ENCODE measurements at regions not wholly inside any gene's neighbourhood (a gene's known extent, or its start where the extent isn't known, plus 50 kb on each side); places are given as distances from the start of the nearest gene placed in this dataset.

DNA sequence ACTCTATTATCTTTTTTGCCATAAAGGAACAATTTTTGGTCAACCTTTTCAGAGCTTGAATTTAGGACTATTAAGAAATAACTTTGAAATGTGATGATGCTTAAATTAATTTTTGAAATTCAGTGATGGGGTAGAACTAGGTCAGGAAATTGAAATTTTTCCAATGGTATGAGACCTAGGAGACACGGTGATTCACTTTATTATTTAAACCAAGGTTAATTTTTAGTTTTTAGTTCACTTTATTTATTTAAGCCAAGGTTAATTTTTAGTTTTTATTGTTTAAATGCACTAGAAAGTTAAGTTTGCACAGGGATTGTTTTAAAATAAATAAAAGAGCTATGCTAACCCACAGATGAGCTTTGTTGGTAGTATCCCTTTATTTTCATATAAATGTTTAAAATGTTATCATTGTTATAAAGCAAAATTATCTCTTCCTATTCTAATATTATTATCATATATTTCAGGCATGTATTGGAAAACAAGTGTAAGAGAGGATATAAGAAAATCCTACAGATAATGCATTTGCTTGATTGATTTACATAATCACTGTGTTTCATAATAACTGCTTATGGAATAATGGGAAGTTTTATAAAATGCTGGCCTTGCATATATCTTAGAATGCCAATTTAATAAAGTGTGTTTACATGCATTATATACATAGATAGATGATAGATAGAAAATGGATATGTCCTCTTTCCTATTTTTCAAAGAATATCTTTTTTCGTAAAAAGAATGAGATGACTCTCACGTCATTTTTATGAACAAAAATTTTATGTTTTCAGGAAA lies 163.6 kb downstream of the HGF start:
- ATAC-seq: no peak

DNA sequence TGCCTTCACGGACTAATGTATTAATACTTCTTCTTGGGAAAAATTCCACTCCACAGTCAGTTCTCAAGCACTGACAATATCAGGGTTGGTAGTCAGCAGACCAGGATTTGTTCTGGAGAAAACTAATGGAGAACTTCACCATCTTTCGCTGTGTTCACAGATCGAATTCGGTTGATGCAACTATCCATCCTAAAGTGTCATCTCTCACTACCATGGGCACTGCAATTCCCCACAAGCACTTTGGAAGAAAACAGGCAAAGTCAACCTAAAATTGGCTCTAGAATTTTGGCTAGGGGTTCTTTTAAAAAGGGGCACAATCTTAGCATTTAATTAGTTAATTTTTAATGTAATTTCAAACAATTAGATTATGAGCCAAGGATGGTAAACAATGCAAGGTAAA lies 164.4 kb downstream of the HGF start:
- ATAC-seq: no peak

DNA sequence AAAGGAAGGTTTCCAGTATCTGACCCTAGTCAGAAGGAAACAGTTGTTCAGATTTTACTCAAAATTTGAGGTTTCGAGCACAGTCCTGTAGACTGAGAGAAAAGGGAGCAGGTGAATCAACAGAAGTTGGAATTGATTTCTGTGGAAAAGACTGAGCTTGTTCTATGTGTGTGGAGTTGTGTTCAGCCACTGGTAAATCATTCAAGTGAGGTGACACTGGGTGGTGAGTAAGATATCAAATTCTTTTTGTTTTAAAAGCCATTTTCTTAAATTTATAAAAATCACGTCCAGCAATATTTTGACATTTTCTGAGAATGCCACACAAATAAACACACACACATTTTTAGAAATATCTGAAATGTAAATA lies 165.1 kb downstream of the HGF start:
- ATAC-seq: no peak

GRCh38 chr7:81604075-81604807 lies 165.6 kb downstream of the HGF start:
- no peak for ATAC-seq

DNA sequence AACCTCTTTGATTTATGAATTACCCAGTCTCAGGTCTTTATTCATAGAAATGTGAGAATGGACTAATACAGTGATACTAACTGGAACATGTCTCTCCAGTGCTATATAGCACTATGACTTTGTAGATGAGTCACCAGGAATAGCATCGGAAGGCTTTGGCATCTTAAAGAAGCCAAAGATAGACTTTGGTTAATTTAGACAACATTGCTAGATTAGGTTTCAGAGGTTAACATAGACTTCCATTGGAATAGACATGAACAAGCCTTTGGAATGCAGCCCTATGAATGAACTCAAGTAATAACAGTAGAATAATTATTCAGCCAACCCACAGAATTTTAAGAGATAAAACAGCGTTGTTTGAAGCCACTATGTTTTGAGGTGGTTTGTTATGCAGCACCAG lies 169.2 kb downstream of the HGF start:
- ATAC-seq: no peak

- no peak for ATAC-seq
Observed at GRCh38 chr7:81598951-81599350, 170.9 kb downstream of the HGF start.

GRCh38 chr7:81594767-81595166 lies 175.1 kb downstream of the HGF start:
- ATAC-seq: no peak

DNA sequence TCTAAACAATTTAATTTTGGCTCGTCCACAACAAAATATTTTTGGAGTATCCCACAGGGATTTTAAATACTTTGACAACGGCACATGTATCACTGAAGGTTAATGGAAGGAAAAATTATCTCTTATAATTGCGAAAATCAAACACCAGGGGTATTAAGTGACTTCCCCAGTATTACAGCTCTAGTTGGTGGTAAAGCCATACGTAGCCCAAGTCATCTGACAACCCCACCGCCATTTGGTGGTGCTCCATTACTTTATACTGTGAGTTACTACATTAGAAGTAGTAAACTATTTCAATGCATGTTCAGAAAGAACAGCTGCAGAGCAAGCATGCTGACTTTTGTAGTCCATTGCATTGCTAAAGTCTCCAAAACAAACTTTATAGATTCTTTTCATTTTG lies 179.7 kb downstream of the HGF start:
- no peak for ATAC-seq

GRCh38 chr7:81584667-81585066 lies 185.2 kb downstream of the HGF start:
- no peak for ATAC-seq

DNA sequence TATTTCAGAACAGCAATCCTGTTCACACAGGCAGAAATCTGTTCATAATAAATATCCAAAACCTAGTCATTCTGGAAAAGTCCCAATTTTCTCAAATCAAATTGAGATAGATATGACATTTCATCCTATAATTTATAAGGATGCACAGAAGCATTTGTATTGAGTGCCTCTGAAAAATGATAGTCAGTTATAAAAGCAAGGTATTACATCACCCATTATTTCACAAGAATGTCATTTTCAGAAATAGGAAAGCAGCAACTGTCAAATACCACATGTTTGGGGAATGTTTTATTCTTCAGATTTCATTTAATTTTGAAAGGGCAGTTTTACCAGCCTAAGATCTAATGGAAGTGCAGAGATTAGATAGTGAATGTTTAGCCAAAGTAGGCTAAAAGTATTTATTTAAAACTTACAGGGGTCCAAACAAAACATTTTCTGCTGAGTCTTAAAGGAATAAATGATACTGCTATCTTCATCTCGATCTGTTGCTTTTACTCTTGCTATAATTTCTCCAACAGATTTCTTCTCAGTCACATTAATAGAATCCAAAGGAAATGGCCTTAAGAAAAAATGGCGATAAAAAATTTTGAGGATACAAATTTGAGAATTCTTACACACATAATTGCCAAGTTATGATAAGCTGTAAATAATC lies 185.8 kb downstream of the HGF start:
- no peak for ATAC-seq

GRCh38 chr7:81583090-81583489 lies 186.8 kb downstream of the HGF start:
- ATAC-seq: no peak

DNA sequence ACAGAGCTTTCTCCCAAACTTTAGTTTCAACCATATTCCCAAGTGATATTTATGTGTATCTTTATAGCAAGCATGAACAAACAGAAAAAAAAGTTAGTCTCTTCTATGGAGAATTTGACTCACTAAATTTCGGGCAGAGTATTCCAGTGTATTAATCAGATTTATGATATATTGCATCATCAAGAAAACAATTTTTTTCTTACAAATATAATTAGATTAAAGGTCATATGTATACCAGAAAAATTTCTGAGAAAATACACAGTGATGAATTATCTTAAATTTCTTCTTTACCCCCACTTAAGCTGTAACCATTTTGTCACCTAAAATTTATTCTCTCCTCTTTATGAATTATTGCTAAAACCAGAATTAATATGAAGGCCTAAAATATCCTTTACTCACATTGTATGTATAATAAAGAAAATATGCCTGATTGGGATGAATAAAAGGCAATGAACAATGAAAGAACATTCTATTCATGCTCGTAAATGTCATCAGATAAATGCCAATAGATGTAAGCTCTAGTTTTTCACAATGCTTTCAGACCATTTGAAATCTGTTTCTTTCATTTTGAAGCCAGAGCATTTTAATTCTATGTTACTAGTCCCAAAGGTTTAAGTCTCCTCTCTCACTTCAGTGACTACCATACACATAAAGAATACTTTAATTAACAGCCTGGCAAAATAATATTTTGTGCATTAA lies 192.1 kb downstream of the HGF start:
- ATAC-seq: no peak

GRCh38 chr7:81574723-81575326 lies 195.0 kb downstream of the HGF start:
- no peak for ATAC-seq

DNA sequence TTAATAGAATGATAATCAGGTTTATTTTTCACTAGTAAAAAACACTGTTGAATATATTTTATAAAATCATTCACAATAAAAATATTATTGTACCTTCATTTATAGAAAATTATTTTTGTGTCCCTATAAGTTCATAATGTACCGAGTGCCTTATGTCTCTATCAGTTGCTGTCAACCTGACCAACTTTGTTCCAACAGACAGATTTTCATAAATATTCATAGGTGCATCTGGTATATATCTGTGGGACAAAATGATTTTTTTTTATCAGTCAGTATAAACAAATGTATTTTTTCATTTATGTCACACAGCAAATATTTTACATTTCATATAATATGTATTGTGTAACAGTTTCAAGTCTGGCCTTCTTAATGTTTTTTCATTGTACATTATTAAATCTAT lies 195.9 kb downstream of the HGF start:
- no peak for ATAC-seq

- ATAC-seq: no peak
Observed at GRCh38 chr7:81573128-81573527, 196.7 kb downstream of the HGF start.

GRCh38 chr7:81562581-81562980 lies 207.3 kb downstream of the HGF start:
- ATAC-seq: no peak

GRCh38 chr7:81560708-81561107 lies 209.1 kb downstream of the HGF start:
- no peak for ATAC-seq

DNA sequence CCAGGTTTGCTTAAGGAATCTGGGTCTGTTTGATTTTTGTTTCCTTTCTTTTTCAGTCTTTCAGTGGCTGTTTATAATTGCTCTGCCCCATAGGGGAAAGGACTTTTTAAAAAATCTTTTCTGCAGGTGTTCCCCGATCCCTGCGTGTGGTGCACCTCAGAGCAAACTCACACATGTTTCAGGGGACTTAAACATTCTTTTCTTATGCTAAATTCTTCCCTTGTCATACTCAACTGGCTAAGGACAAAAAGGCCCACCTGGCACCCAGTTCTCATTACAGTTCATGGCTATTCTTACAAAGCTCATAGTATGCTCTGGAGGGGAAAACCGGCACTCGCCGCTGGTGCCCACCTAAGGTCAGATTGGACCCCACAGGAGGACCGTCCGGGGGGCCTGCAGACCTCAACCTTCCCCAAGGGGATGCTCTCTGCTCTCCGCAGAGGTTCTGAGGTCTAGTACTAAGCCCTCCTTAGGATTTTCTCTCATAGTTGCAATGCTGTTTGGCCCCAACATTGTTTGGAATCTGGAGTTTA lies 220.3 kb downstream of the HGF start:
- ATAC-seq: no peak

DNA sequence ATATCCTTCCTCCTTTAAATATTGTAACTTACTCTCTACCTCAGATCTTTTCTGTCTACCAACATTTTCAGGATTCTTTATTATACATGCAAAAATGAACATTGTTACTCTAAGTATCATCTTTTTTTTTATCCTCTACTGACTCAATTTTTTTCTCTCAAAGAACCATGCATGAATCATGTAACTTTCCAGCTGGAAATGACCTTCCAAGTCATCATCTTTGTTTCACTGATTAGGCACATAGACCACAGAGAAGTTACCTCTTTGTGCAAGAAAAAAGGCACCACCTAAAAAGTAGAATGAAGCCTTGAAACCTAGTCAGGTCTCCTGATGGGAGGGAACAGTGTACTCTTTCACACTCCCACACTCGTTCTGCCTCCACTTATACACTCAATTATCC lies 234.9 kb downstream of the HGF start:
- no peak for ATAC-seq

GRCh38 chr7:81534446-81534845 lies 235.4 kb downstream of the HGF start:
- no peak for ATAC-seq

- ATAC-seq: no peak
Observed at GRCh38 chr7:81533931-81534330, 235.9 kb downstream of the HGF start.

DNA sequence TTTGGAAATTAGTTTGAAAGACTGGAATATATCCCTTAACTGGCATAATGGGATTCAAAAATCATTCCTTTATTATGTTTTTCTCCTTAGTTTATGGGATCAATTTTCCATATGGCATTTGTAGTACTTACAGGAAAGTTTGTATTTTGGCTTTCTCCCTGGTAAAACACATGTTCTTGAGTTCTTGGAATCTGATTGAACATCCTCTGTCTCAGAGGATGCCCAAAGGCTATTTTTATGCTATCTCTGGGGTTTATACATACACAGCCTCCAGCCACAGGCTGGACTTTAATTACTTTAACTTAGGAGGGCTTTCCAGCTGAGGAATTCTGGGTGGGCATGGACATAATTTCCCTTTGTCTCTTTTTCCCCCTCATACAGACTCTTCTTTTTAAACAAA lies 236.4 kb downstream of the HGF start:
- ATAC-seq: no peak

GRCh38 chr7:81529785-81530184 lies 240.1 kb downstream of the HGF start:
- ATAC-seq: no peak

All from esophagus mucosa (tissue), 1 donor.